Activated B cell treated with CpG ODN at 0.5 μM for 24 hours (primary cell): ENCODE measurements at regions not wholly inside any gene's neighbourhood (a gene's known extent, or its start where the extent isn't known, plus 50 kb on each side); places are given as distances from the start of the nearest gene placed in this dataset.

Source experiments
- ATAC-seq: fragments of 200-7000 bp; cut with Tn5 transposase; one replicate; pipeline ENCODE4 v1.10.0; 2021; ENCODE audit warnings: low read depth, mild to moderate bottlenecking, moderate library complexity
- CTCF ChIA-PET: fragments of 350-600 bp; sonication (Branson Sonifier 250); formaldehyde crosslinking; loops from one replicate; lab custom pipeline; 2021; ENCODE audit warnings: antibody characterized with exemption; lab: Charles Lee
- POLR2A ChIA-PET: fragments of 350-600 bp; sonication (Branson Sonifier 250); formaldehyde crosslinking; loops from one replicate; lab custom pipeline; 2021; ENCODE audit warnings: antibody characterized with exemption; lab: Charles Lee
- DNase-seq: peaks from one replicate; pipeline ENCODE4 v3.0.0; 2022
- H3K27ac Mint-ChIP-seq: one replicate; pipeline ENCODE4 v1.8.0; 2020; ENCODE audit warnings: mixed read lengths
- H3K27me3 Mint-ChIP-seq: one replicate; pipeline ENCODE4 v1.8.0; 2021; ENCODE audit warnings: mixed read lengths
- H3K36me3 Mint-ChIP-seq: one replicate; pipeline ENCODE4 v1.8.0; 2021; ENCODE audit warnings: low read depth, mixed read lengths
- H3K4me1 Mint-ChIP-seq: one replicate; pipeline ENCODE4 v1.8.0; 2021; ENCODE audit warnings: mixed read lengths
- H3K4me3 Mint-ChIP-seq: one replicate; pipeline ENCODE4 v1.8.0; 2020; ENCODE audit warnings: mild to moderate bottlenecking, mixed read lengths
- H3K9me3 Mint-ChIP-seq: one replicate; pipeline ENCODE4 v1.8.0; 2020; ENCODE audit warnings: mixed read lengths
- CTCF ChIP-seq: fragments of 200-600 bp; IDR thresholded peaks from one replicate; pipeline ENCODE4 v1.8.0; 2022; ENCODE audit warnings: antibody characterized with exemption, mild to moderate bottlenecking
- intact Hi-C: fragments of 100-400 bp; cut with micrococcal nuclease; formaldehyde crosslinking; loops from one replicate; pipeline ENCODE4 v1.15.1; 2024

GRCh38 chr9:84486663-84487062 lies 146.1 kb upstream of the SLC28A3 start:
- POLR2A ChIA-PET: no interaction called here
- TF ChIP-seq CTCF: no peak
- peaks cover 3% of the 10 kb centered on the region for H3K27me3 Mint-ChIP-seq
- no peak overlapping the region for H3K27ac Mint-ChIP-seq
- H3K9me3 Mint-ChIP-seq: no peaks in the 10 kb centered on the region
- DNase-seq: no peak
- H3K4me1 Mint-ChIP-seq: no peaks in the 10 kb centered on the region
- ATAC-seq: no peak
- intact Hi-C loops: no loop called here
- CTCF ChIA-PET: no interaction called here
- no peak overlapping the region for H3K4me3 Mint-ChIP-seq
- no peaks in the 10 kb centered on the region for H3K36me3 Mint-ChIP-seq

- ChIA-PET POLR2A (no interaction called here), CTCF (no interaction called here)
- Mint-ChIP-seq H3K27me3 (peaks cover 3% of the 10 kb centered on the region), H3K36me3 (no peaks in the 10 kb centered on the region), H3K4me3 (no peak overlapping the region), H3K27ac (no peak overlapping the region), H3K9me3 (no peaks in the 10 kb centered on the region), H3K4me1 (no peaks in the 10 kb centered on the region)
- ATAC-seq (no peak), DNase-seq (no peak)
- intact Hi-C loops: no loop called here
- no peak for TF ChIP-seq CTCF
These were observed 149.8 kb upstream of the SLC28A3 start for GRCh38 chr9:84490206-84490841.

- POLR2A ChIA-PET: no interaction called here
These were observed 150.3 kb upstream of the SLC28A3 start for GRCh38 chr9:84490842-84491325.

GRCh38 chr9:84492366-84493159 lies 152.0 kb upstream of the SLC28A3 start:
- Mint-ChIP-seq H3K9me3 (no peaks in the 10 kb centered on the region), H3K36me3 (no peaks in the 10 kb centered on the region), H3K27me3 (no peaks in the 10 kb centered on the region), H3K4me3 (no peak overlapping the region), H3K27ac (no peak overlapping the region), H3K4me1 (no peaks in the 10 kb centered on the region)
- DNase-seq (no peak), ATAC-seq (no peak)
- TF ChIP-seq CTCF: no peak
- CTCF ChIA-PET: no interaction called here
- intact Hi-C loops: no loop called here
- POLR2A ChIA-PET: no interaction called here

More at GRCh38 chr9:84490842-84491325, 150.3 kb upstream of the SLC28A3 start:
- no peak overlapping the region for H3K27ac Mint-ChIP-seq
- peaks cover under 1% of the 10 kb centered on the region for H3K27me3 Mint-ChIP-seq
- intact Hi-C loops: no loop called here
- no peaks in the 10 kb centered on the region for H3K9me3 Mint-ChIP-seq
- H3K36me3 Mint-ChIP-seq: no peaks in the 10 kb centered on the region
- no peak overlapping the region for H3K4me3 Mint-ChIP-seq
- no peaks in the 10 kb centered on the region for H3K4me1 Mint-ChIP-seq
- CTCF ChIA-PET: no interaction called here
- ATAC-seq (no peak), DNase-seq (no peak)
- no peak for TF ChIP-seq CTCF

GRCh38 chr9:84493284-84493947 lies 152.9 kb upstream of the SLC28A3 start:
- no peak overlapping the region for H3K27ac Mint-ChIP-seq

More at GRCh38 chr9:84493284-84493947, 152.9 kb upstream of the SLC28A3 start:
- ATAC-seq (no peak), DNase-seq (no peak)
- intact Hi-C loops: no loop called here
- TF ChIP-seq CTCF: no peak
- ChIA-PET CTCF (no interaction called here), POLR2A (no interaction called here)
- no peaks in the 10 kb centered on the region for H3K4me1 Mint-ChIP-seq
- no peaks in the 10 kb centered on the region for H3K27me3 Mint-ChIP-seq
- H3K4me3 Mint-ChIP-seq: no peak overlapping the region
- no peaks in the 10 kb centered on the region for H3K36me3 Mint-ChIP-seq
- H3K9me3 Mint-ChIP-seq: no peaks in the 10 kb centered on the region
